HG02885 (cell line): ENCODE measurements at regions not wholly inside any gene's neighbourhood (a gene's known extent, or its start where the extent isn't known, plus 50 kb on each side); places are given as distances from the start of the nearest gene placed in this dataset.
"Not testable (repeated sequence)": the region's sequence is repeated elsewhere in the genome, so short reads cannot be mapped to it uniquely, and the experiment has no call there.

ENCODE experiments used
- ATAC-seq: cut with Tn5 transposase; IDR thresholded peaks from one replicate; pipeline ENCODE4 v1.9.1; 2021; ENCODE audit warnings: mild to moderate bottlenecking; ENCODE audit not compliant: unreplicated experiment, poor library complexity

GRCh38 chr7:145490356-145490755 is 626.2 kb upstream of the CNTNAP2 start:
- no peak for ATAC-seq

- ATAC-seq, result no peak
Measured at GRCh38 chr7:145489609-145490008, 627.0 kb upstream of the CNTNAP2 start.

GRCh38 chr7:145488816-145489215 is 627.8 kb upstream of the CNTNAP2 start:
- no peak for ATAC-seq

- ATAC-seq, result no peak
Measured at GRCh38 chr7:145481985-145482384, 634.6 kb upstream of the CNTNAP2 start.

GRCh38 chr7:145478541-145478940 is 638.1 kb upstream of the CNTNAP2 start:
- ATAC-seq, result no peak

GRCh38 chr7:145474009-145474686 is 638.3 kb upstream of the TPK1 start:
- no peak for ATAC-seq

GRCh38 chr7:145471883-145472282 is 636.0 kb upstream of the TPK1 start:
- ATAC-seq, result no peak

GRCh38 chr7:145464287-145464686 is 628.4 kb upstream of the TPK1 start:
- no peak for ATAC-seq

- ATAC-seq, result no peak
Measured at GRCh38 chr7:145462463-145462862, 626.6 kb upstream of the TPK1 start.

- no peak for ATAC-seq
Measured at GRCh38 chr7:145434811-145435210, 599.0 kb upstream of the TPK1 start.

- ATAC-seq, result no peak
Measured at GRCh38 chr7:145431834-145432233, 596.0 kb upstream of the TPK1 start.

- ATAC-seq, result not testable (repeated sequence)
Measured at GRCh38 chr7:145418481-145418880, 582.6 kb upstream of the TPK1 start.

GRCh38 chr7:145411066-145411465 is 575.2 kb upstream of the TPK1 start:
- no peak for ATAC-seq

GRCh38 chr7:145398758-145399157 is 562.9 kb upstream of the TPK1 start:
- no peak for ATAC-seq

GRCh38 chr7:145394126-145394525 is 558.3 kb upstream of the TPK1 start:
- ATAC-seq, result no peak

- ATAC-seq, result no peak
Measured at GRCh38 chr7:145382762-145383161, 546.9 kb upstream of the TPK1 start.

- no peak for ATAC-seq
Measured at GRCh38 chr7:145378197-145378596, 542.3 kb upstream of the TPK1 start.

GRCh38 chr7:145360511-145361100 is 524.8 kb upstream of the TPK1 start:
- no peak for ATAC-seq

GRCh38 chr7:145350334-145350733 is 514.5 kb upstream of the TPK1 start:
- no peak for ATAC-seq

GRCh38 chr7:145349452-145349851 is 513.6 kb upstream of the TPK1 start:
- ATAC-seq, result not testable (repeated sequence)

GRCh38 chr7:145347271-145347670 is 511.4 kb upstream of the TPK1 start:
- no peak for ATAC-seq

GRCh38 chr7:145339319-145339718 is 503.5 kb upstream of the TPK1 start:
- ATAC-seq, result no peak
